HepG2 (cell line): ENCODE measurements at regions not wholly inside any gene's neighbourhood (a gene's known extent, or its start where the extent isn't known, plus 50 kb on each side); places are given as distances from the start of the nearest gene placed in this dataset.

Experiments used
- ATAC-seq: fragments of 200-7000 bp; cut with Tn5 transposase; 3 replicates; pipeline ENCODE4 v1.9.1; 2020; ENCODE audit warnings: mild to moderate bottlenecking, moderate library complexity
- BruUV-seq: library from RNA; stranded (reverse); fragments of 400-500 nt; replicated peaks from 2 replicates; lab custom pipeline; 2021; lab: Mats Ljungman, UMichigan
- CTCF ChIA-PET: fragments of 300-600 bp; formaldehyde crosslinking; extraction: SDS; loops from one replicate; lab custom pipeline; 2021; ENCODE audit warnings: low total read pairs, inconsistent platforms, low intra/inter-chr PET ratio; lab: Yijun Ruan, JAX
- POLR2A ChIA-PET: fragments of 350-600 bp; sonication (Branson Sonifier 250); formaldehyde crosslinking; loops from one replicate; lab custom pipeline; 2020; ENCODE audit warnings: antibody characterized with exemption, inconsistent platforms; lab: Yijun Ruan, JAX
- DNase-seq: peaks from one replicate; pipeline ENCODE4 v3.0.0-alpha.2; 2015; ENCODE audit warnings: low spot score
- FAIRE-seq: peaks from 3 replicates; lab custom pipeline; 2011; peaks lifted over from hg19 to GRCh38; lab: Jason Lieb, UNC
- H2AFZ ChIP-seq: one replicate; pipeline ENCODE4 v1.6.1; 2011; ENCODE audit warnings: low read length, inconsistent platforms
- H3K27ac ChIP-seq: fragments of 300-600 bp; 3 replicates; pipeline ENCODE4 v1.8.0; 2011; ENCODE audit warnings: mixed run types, mild to moderate bottlenecking, mixed read lengths, low read length, inconsistent platforms; ENCODE audit not compliant: insufficient read depth; ENCODE audit errors: extremely low read length
- H3K27me3 ChIP-seq, 2 experiments: fragments of 200-600 bp in 1 of 2; 2 replicates in 1 of 2; 3 replicates in 1 of 2; pipeline versions ENCODE4 v1.6.0 to v1.8.0; 2011; ENCODE audit warnings: low read length in 2 of 2, mild to moderate bottlenecking in 2 of 2, moderate library complexity in 2 of 2, inconsistent platforms in 1 of 2; ENCODE audit not compliant: insufficient read depth in 2 of 2, control insufficient read depth in 1 of 2
- H3K36me3 ChIP-seq, 2 experiments: fragments of 200-600 bp in 1 of 2; replicated peaks in 1 of 2; 2 replicates in 1 of 2; 3 replicates in 1 of 2; pipeline versions ENCODE4 v1.5.1 to v1.8.0; 2011; ENCODE audit warnings: low read length in 2 of 2, inconsistent platforms in 1 of 2; ENCODE audit not compliant: insufficient read depth in 2 of 2, control insufficient read depth in 1 of 2
- H3K4me1 ChIP-seq: 2 replicates; pipeline ENCODE4 v1.5.1; 2012; ENCODE audit warnings: low read length, inconsistent platforms; ENCODE audit not compliant: insufficient read depth
- H3K4me2 ChIP-seq: 2 replicates; pipeline ENCODE4 v1.6.0; 2011; ENCODE audit warnings: low read depth, low read length, inconsistent platforms
- H3K4me3 ChIP-seq, 3 experiments: fragments of 200-600 bp in 1 of 3; sonication (generic), shearing (Covaris generic) in 1 of 3; replicated peaks in 1 of 3; 2 replicates each; pipeline ENCODE4 v1.5.1; 2011 to 2016; ENCODE audit warnings: low read length in 3 of 3, inconsistent platforms in 2 of 3, low read depth in 2 of 3, mild to moderate bottlenecking in 2 of 3, control low read depth in 1 of 3, mixed read lengths in 1 of 3; ENCODE audit not compliant: insufficient read depth in 1 of 3
- H3K79me2 ChIP-seq: one replicate; pipeline ENCODE4 v1.6.1; 2011; ENCODE audit warnings: low read length, inconsistent platforms; ENCODE audit not compliant: insufficient read depth
- H3K9ac ChIP-seq: 2 replicates; pipeline ENCODE4 v1.6.0; 2011; ENCODE audit warnings: mild to moderate bottlenecking, low read depth, low read length, inconsistent platforms; ENCODE audit not compliant: insufficient read depth
- H3K9me3 ChIP-seq: 2 replicates; pipeline ENCODE4 v1.5.1; 2012; ENCODE audit warnings: mild to moderate bottlenecking, low read length
- H4K20me1 ChIP-seq: 2 replicates; pipeline ENCODE4 v1.6.0; 2011; ENCODE audit warnings: inconsistent platforms, mild to moderate bottlenecking, low read length, moderate library complexity; ENCODE audit not compliant: insufficient read depth
- GATAD1 ChIP-seq: IDR thresholded peaks from 2 replicates; pipeline ENCODE4 v1.6.1; 2016; ENCODE audit warnings: missing genetic modification reagents, missing compliant biosample characterization
- KMT2A ChIP-seq: sonication (generic); formaldehyde crosslinking; IDR thresholded peaks from 2 replicates; pipeline ENCODE4 v1.4.0; 2020; ENCODE audit warnings: missing genetic modification reagents
- PAWR ChIP-seq: sonication (generic); formaldehyde crosslinking; IDR thresholded peaks from 2 replicates; pipeline ENCODE4 v1.4.0; 2020; ENCODE audit warnings: missing genetic modification reagents, mild to moderate bottlenecking, borderline replicate concordance
- PHF21A ChIP-seq: sonication (generic); formaldehyde crosslinking; IDR thresholded peaks from 2 replicates; pipeline ENCODE4 v1.5.0; 2020; ENCODE audit warnings: mild to moderate bottlenecking, missing genetic modification reagents
- SIX1 ChIP-seq: sonication (generic); formaldehyde crosslinking; IDR thresholded peaks from 2 replicates; pipeline ENCODE4 v1.4.0; 2020; ENCODE audit warnings: missing genetic modification reagents, borderline replicate concordance
- ZNF101 ChIP-seq: sonication (generic); formaldehyde crosslinking; IDR thresholded peaks from 2 replicates; pipeline ENCODE4 v1.4.0; 2020; ENCODE audit warnings: mild to moderate bottlenecking, low read depth, missing genetic modification reagents, borderline replicate concordance
- ZNF776 ChIP-seq: sonication (generic); formaldehyde crosslinking; IDR thresholded peaks from 2 replicates; pipeline ENCODE4 v1.4.0; 2020; ENCODE audit warnings: mild to moderate bottlenecking, missing genetic modification reagents
- ZNF841 ChIP-seq: sonication (generic); formaldehyde crosslinking; IDR thresholded peaks from 2 replicates; pipeline ENCODE4 v1.8.1; 2023; ENCODE audit warnings: missing genetic modification reagents, borderline replicate concordance
- WGBS: methylation state at CpG from one replicate; pipeline ENCODE4 v1.1.6; 2017; ENCODE audit warnings: low lambda C conversion rate; 5-methylcytosine and 5-hydroxymethylcytosine counted together
- in situ Hi-C: cut with HindIII; loops from 2 replicates; pipeline ENCODE4 v1.10.0; 2017; ENCODE audit warnings: low pct_unique_long_range_greater_than_20kb; ENCODE audit not compliant: extremely low pct_ligation_motif_present
- intact Hi-C: fragments of 100-400 bp; cut with micrococcal nuclease; formaldehyde crosslinking; loops from one replicate; pipeline ENCODE4 v1.10.0; 2022; ENCODE audit not compliant: unreplicated experiment
- TF ChIP-seq, protein P1 (sequence below): sonication (generic); formaldehyde crosslinking; IDR thresholded peaks from 2 replicates; pipeline ENCODE4 v1.4.0; 2020; ENCODE audit warnings: missing genetic modification reagents, borderline replicate concordance
- TF ChIP-seq, protein P2 (sequence below): IDR thresholded peaks from 2 replicates; pipeline ENCODE4 v1.6.1; 2018; ENCODE audit warnings: missing genetic modification reagents, mild to moderate bottlenecking, missing compliant biosample characterization

DNA sequence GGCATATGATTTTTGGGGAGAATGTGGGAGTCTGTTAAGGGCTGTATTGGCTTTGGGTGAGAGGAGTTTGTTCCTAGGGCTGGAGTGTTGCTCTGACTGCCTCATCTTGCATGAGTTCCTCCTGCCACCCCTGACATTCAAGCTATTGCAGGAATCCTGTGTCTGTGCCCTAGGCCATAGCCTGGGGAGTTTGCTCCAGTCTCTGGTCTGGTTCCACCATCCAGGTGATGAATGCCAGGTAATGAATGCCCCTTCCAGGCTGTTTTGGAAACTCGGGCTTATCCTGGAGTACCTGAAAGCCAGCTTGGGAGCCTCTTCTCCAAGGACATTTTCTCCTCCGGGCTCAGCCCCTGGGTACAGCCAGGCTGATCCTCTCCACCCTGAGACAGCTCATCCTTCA lies 117.0 kb upstream of the IRX3 start:
- no peak overlapping the region for H3K9ac ChIP-seq
- CTCF ChIA-PET: no interaction called here
- H3K4me3 ChIP-seq: no peak overlapping the region
- H2AFZ ChIP-seq: no peak overlapping the region
- H3K4me1 ChIP-seq: no peaks in the 10 kb centered on the region
- no peaks in the 10 kb centered on the region for H3K36me3 ChIP-seq
- TF ChIP-seq, protein P1, sequence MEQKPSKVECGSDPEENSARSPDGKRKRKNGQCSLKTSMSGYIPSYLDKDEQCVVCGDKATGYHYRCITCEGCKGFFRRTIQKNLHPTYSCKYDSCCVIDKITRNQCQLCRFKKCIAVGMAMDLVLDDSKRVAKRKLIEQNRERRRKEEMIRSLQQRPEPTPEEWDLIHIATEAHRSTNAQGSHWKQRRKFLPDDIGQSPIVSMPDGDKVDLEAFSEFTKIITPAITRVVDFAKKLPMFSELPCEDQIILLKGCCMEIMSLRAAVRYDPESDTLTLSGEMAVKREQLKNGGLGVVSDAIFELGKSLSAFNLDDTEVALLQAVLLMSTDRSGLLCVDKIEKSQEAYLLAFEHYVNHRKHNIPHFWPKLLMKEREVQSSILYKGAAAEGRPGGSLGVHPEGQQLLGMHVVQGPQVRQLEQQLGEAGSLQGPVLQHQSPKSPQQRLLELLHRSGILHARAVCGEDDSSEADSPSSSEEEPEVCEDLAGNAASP (CRISPR knock-in tag): no peak
- TF ChIP-seq ZNF101 (CRISPR knock-in tag): no peak
- TF ChIP-seq PAWR (CRISPR knock-in tag): no peak
- no peak for TF ChIP-seq KMT2A (CRISPR knock-in tag)
- TF ChIP-seq GATAD1: no peak
- TF ChIP-seq, protein P2, sequence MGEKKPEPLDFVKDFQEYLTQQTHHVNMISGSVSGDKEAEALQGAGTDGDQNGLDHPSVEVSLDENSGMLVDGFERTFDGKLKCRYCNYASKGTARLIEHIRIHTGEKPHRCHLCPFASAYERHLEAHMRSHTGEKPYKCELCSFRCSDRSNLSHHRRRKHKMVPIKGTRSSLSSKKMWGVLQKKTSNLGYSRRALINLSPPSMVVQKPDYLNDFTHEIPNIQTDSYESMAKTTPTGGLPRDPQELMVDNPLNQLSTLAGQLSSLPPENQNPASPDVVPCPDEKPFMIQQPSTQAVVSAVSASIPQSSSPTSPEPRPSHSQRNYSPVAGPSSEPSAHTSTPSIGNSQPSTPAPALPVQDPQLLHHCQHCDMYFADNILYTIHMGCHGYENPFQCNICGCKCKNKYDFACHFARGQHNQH (CRISPR knock-in tag): no peak
- TF ChIP-seq SIX1 (CRISPR knock-in tag): no peak
- no peak for TF ChIP-seq ZNF776 (CRISPR knock-in tag)
- no peak for TF ChIP-seq ZNF841
- TF ChIP-seq PHF21A (CRISPR knock-in tag): no peak
- TF ChIP-seq, all 625 proteins: peak for 0
- H4K20me1 ChIP-seq: no peaks in the 10 kb centered on the region
- no peaks in the 10 kb centered on the region for H3K9me3 ChIP-seq
- 26% methylated on average over 2 of the region's 2 CpGs for WGBS
- FAIRE-seq (no peak), DNase-seq (no peak), ATAC-seq (no peak)
- POLR2A ChIA-PET: no interaction called here
- H3K27ac ChIP-seq: no peak overlapping the region
- no peak overlapping the region for H3K4me2 ChIP-seq
- in situ Hi-C loops (no loop called here), intact Hi-C loops (no loop called here)
- no TSS peak for BruUV-seq
- no peaks in the 10 kb centered on the region for H3K79me2 ChIP-seq
- peaks cover 0 to 18% of the 10 kb centered on the region in 2 experiments; a peak in 2 of 5 replicates for H3K27me3 ChIP-seq
